HG02885 (cell line): ENCODE measurements at regions not wholly inside any gene's neighbourhood (a gene's known extent, or its start where the extent isn't known, plus 50 kb on each side); places are given as distances from the start of the nearest gene placed in this dataset.

Experiments
- ATAC-seq: cut with Tn5 transposase; IDR thresholded peaks from one replicate; pipeline ENCODE4 v1.9.1; 2021; ENCODE audit warnings: mild to moderate bottlenecking; ENCODE audit not compliant: unreplicated experiment, poor library complexity

GRCh38 chr2:219877728-219878127 is 250.3 kb downstream of the SLC4A3 start:
- no peak for ATAC-seq

- no peak for ATAC-seq
Measured at GRCh38 chr2:219878516-219878915, 251.1 kb downstream of the SLC4A3 start.

GRCh38 chr2:219881851-219882250 is 254.4 kb downstream of the SLC4A3 start:
- ATAC-seq: no peak

- ATAC-seq: no peak
Measured at GRCh38 chr2:219886615-219887014, 259.2 kb downstream of the SLC4A3 start.

GRCh38 chr2:219887870-219888269 is 260.4 kb downstream of the SLC4A3 start:
- ATAC-seq: no peak

- ATAC-seq: no peak
Measured at GRCh38 chr2:219893541-219893940, 266.1 kb downstream of the SLC4A3 start.

- ATAC-seq: no peak
Measured at GRCh38 chr2:219897456-219897855, 270.0 kb downstream of the SLC4A3 start.

- peak; percentile 90 for ATAC-seq
Measured at GRCh38 chr2:219901155-219901554, 273.7 kb downstream of the SLC4A3 start.

- no peak for ATAC-seq
Measured at GRCh38 chr2:219902891-219903552, 275.6 kb downstream of the SLC4A3 start.

GRCh38 chr2:219905640-219906039 is 278.2 kb downstream of the SLC4A3 start:
- no peak for ATAC-seq

- ATAC-seq: no peak
Measured at GRCh38 chr2:219906114-219907010, 278.9 kb downstream of the SLC4A3 start.

- ATAC-seq: no peak
Measured at GRCh38 chr2:219907011-219907365, 279.6 kb downstream of the SLC4A3 start.

- no peak for ATAC-seq
Measured at GRCh38 chr2:219908538-219908937, 281.1 kb downstream of the SLC4A3 start.

GRCh38 chr2:219911541-219911940 is 284.1 kb downstream of the SLC4A3 start:
- no peak for ATAC-seq

- ATAC-seq: no peak
Measured at GRCh38 chr2:219912491-219912921, 285.1 kb downstream of the SLC4A3 start.

- ATAC-seq: no peak
Measured at GRCh38 chr2:219914577-219914976, 287.1 kb downstream of the SLC4A3 start.

- ATAC-seq: no peak
Measured at GRCh38 chr2:219916281-219916680, 288.9 kb downstream of the SLC4A3 start.

GRCh38 chr2:219916726-219917440 is 289.5 kb downstream of the SLC4A3 start:
- no peak for ATAC-seq

- ATAC-seq: no peak
Measured at GRCh38 chr2:219918254-219918653, 290.8 kb downstream of the SLC4A3 start.

GRCh38 chr2:219918944-219919343 is 291.5 kb downstream of the SLC4A3 start:
- no peak for ATAC-seq

- ATAC-seq: no peak
Measured at GRCh38 chr2:219919506-219919905, 292.1 kb downstream of the SLC4A3 start.
